ENCODE measurements at regions not wholly inside any gene's neighbourhood (a gene's known extent, or its start where the extent isn't known, plus 50 kb on each side); places are given as distances from the start of the nearest gene placed in this dataset.
A peak's percentile ranks its signal among the peaks of the same experiment; 100 is the strongest.

DNA sequence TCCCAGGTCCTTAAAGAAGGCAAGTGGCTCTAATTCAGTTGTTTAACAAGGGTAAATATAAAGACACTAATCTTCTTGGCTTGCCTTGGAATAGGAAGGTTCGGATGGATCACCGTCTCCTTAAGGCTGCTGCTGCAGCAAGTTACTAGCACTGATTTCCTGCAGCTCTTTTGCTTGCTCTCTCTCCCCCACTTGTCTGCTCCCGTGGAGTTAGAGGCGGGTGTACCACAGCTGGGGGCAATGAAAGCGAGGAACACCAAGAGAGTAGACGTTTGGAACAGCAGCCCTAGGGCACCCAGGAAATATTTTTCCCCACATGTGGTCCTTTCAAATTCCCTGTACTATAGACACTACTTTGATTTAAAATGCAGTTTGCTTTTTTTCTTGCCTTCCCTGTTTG, 202.2 kb downstream of the SH2D1A start:
- peak; percentile 6 for DNase-seq (ENCODE audit: insufficient read length, low spot score, missing footprints)
- Histone ChIP-seq H3K4me2 (ENCODE audit: insufficient read depth, low read length) (no peak overlapping the region), H3K79me2 (ENCODE audit: insufficient read depth, low read length) (no peaks in the 10 kb centered on the region), H3K36me3 (ENCODE audit: insufficient read depth, low read length) (no peaks in the 10 kb centered on the region), H2AFZ (ENCODE audit: low read length) (no peak overlapping the region), H3K4me3 (ENCODE audit: insufficient read depth, low read length) (no peak overlapping the region), H3K9me3 (ENCODE audit: low read depth, low read length) (no peaks in the 10 kb centered on the region), H3K27me3 (ENCODE audit: insufficient read depth, low read length) (no peaks in the 10 kb centered on the region), H4K20me1 (ENCODE audit: insufficient read depth, low read length) (no peaks in the 10 kb centered on the region), H3K4me1 (ENCODE audit: insufficient read depth, low read length) (no peaks in the 10 kb centered on the region), H3K27ac (ENCODE audit: low read depth, low read length) (no peak overlapping the region)
- TF ChIP-seq, protein P1, sequence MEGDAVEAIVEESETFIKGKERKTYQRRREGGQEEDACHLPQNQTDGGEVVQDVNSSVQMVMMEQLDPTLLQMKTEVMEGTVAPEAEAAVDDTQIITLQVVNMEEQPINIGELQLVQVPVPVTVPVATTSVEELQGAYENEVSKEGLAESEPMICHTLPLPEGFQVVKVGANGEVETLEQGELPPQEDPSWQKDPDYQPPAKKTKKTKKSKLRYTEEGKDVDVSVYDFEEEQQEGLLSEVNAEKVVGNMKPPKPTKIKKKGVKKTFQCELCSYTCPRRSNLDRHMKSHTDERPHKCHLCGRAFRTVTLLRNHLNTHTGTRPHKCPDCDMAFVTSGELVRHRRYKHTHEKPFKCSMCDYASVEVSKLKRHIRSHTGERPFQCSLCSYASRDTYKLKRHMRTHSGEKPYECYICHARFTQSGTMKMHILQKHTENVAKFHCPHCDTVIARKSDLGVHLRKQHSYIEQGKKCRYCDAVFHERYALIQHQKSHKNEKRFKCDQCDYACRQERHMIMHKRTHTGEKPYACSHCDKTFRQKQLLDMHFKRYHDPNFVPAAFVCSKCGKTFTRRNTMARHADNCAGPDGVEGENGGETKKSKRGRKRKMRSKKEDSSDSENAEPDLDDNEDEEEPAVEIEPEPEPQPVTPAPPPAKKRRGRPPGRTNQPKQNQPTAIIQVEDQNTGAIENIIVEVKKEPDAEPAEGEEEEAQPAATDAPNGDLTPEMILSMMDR (IDR thresholded peaks at IDR 0.05; ENCODE audit: extremely low read depth, low read depth, low read length), result no peak

DNA sequence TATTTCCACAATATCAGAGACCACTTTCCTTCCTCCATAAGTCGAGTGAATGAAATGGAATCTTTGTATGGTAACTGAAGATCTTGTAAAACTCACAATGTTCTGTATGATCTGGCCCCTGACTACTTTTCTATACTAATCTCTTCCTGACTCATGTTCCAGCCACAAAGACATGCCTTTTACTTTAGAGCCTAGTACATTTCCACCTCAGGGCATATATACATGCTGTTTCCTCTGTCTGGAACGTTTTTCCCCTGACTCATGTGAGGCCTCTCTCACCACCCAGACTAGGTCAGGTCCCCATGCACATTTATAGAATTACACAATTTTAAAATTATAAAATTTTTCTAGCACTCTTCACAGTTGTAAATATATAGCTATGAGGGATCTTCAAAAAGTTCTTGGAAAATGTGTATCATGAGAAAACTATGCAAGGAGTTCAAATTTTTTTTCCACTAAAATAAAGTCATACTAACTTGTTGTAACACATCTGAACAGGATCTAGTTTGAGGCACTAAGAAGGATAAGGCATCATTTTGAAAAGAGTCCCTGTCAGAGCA, 208.8 kb downstream of the SH2D1A start:
- no peak overlapping the region for H3K4me2 ChIP-seq (ENCODE audit: insufficient read depth, low read length)
- no peaks in the 10 kb centered on the region for H3K27me3 ChIP-seq (ENCODE audit: insufficient read depth, low read length)
- H3K27ac ChIP-seq (ENCODE audit: low read depth, low read length), result no peak overlapping the region
- no peaks in the 10 kb centered on the region for H3K4me1 ChIP-seq (ENCODE audit: insufficient read depth, low read length)
- H3K36me3 ChIP-seq (ENCODE audit: insufficient read depth, low read length), result no peaks in the 10 kb centered on the region
- H3K9me3 ChIP-seq (ENCODE audit: low read depth, low read length), result no peaks in the 10 kb centered on the region
- TF ChIP-seq, protein P1 (IDR thresholded peaks at IDR 0.05; ENCODE audit: extremely low read depth, low read depth, low read length), result no peak
- H3K79me2 ChIP-seq (ENCODE audit: insufficient read depth, low read length), result no peaks in the 10 kb centered on the region
- peak; percentile 1 for DNase-seq (ENCODE audit: insufficient read length, low spot score, missing footprints)
- H2AFZ ChIP-seq (ENCODE audit: low read length), result no peak overlapping the region
- no peak overlapping the region for H3K4me3 ChIP-seq (ENCODE audit: insufficient read depth, low read length)
- H4K20me1 ChIP-seq (ENCODE audit: insufficient read depth, low read length), result no peaks in the 10 kb centered on the region

DNA sequence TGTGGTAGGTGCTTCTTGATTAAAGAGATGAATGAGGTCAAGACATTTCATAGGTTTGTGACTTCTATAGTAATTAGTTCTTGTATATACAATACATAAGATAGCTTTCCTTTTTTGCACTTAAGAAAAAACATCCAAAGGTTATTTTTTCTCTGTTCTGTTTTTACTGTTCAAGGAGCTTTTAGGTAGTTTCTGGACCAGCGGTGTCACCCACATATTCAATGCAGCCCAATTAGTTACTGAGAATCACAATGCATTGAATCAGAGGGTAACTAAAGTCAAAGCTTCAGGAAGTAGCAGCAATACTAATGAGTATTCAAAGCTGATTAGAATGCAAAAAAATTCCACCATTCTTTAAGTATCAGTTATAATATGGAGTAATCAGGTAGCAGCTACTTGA, 211.6 kb downstream of the SH2D1A start:
- H3K79me2 ChIP-seq (ENCODE audit: insufficient read depth, low read length), result no peaks in the 10 kb centered on the region
- H3K27ac ChIP-seq (ENCODE audit: low read depth, low read length), result no peak overlapping the region
- no peaks in the 10 kb centered on the region for H3K27me3 ChIP-seq (ENCODE audit: insufficient read depth, low read length)
- no peaks in the 10 kb centered on the region for H3K36me3 ChIP-seq (ENCODE audit: insufficient read depth, low read length)
- TF ChIP-seq, protein P1 (IDR thresholded peaks at IDR 0.05; ENCODE audit: extremely low read depth, low read depth, low read length), result no peak
- H4K20me1 ChIP-seq (ENCODE audit: insufficient read depth, low read length), result no peaks in the 10 kb centered on the region
- no peaks in the 10 kb centered on the region for H3K4me1 ChIP-seq (ENCODE audit: insufficient read depth, low read length)
- DNase-seq (ENCODE audit: insufficient read length, low spot score, missing footprints), result no peak
- no peak overlapping the region for H3K4me3 ChIP-seq (ENCODE audit: insufficient read depth, low read length)
- no peaks in the 10 kb centered on the region for H3K9me3 ChIP-seq (ENCODE audit: low read depth, low read length)
- no peak overlapping the region for H2AFZ ChIP-seq (ENCODE audit: low read length)
- no peak overlapping the region for H3K4me2 ChIP-seq (ENCODE audit: insufficient read depth, low read length)

DNA sequence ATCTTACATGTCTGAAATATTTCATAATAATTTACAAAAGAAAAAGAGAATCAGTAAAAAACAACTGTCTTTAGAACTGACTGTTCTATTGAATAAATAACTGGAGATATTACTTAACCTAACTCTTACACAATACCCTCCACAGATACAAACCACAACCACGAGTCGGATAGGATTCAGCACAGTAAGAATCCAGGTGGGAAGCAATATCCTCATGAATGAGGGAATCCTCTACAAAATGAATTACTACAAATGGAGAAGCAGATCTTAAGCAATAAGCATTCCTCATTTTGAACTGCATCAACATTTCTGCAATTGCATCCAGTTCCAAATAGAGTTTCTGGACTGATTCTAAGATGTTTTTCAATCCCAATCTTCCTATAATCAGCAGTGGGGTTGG, 227.1 kb downstream of the SH2D1A start:
- no peak overlapping the region for H3K4me3 ChIP-seq (ENCODE audit: insufficient read depth, low read length)
- no peaks in the 10 kb centered on the region for H3K79me2 ChIP-seq (ENCODE audit: insufficient read depth, low read length)
- H3K27me3 ChIP-seq (ENCODE audit: insufficient read depth, low read length), result no peaks in the 10 kb centered on the region
- no peak overlapping the region for H2AFZ ChIP-seq (ENCODE audit: low read length)
- no peak overlapping the region for H3K27ac ChIP-seq (ENCODE audit: low read depth, low read length)
- H3K36me3 ChIP-seq (ENCODE audit: insufficient read depth, low read length), result no peaks in the 10 kb centered on the region
- H3K4me2 ChIP-seq (ENCODE audit: insufficient read depth, low read length), result no peak overlapping the region
- H3K9me3 ChIP-seq (ENCODE audit: low read depth, low read length), result no peaks in the 10 kb centered on the region
- no peaks in the 10 kb centered on the region for H4K20me1 ChIP-seq (ENCODE audit: insufficient read depth, low read length)
- H3K4me1 ChIP-seq (ENCODE audit: insufficient read depth, low read length), result no peaks in the 10 kb centered on the region
- TF ChIP-seq, protein P1 (IDR thresholded peaks at IDR 0.05; ENCODE audit: extremely low read depth, low read depth, low read length), result no peak
- no peak for DNase-seq (ENCODE audit: insufficient read length, low spot score, missing footprints)

Data from osteoblast (primary cell).